Esophagus squamous epithelium (tissue), 5 donors: ENCODE measurements at regions not wholly inside any gene's neighbourhood (a gene's known extent, or its start where the extent isn't known, plus 50 kb on each side); places are given as distances from the start of the nearest gene placed in this dataset.

Experiments
- DNase-seq: peaks from one replicate; lab custom pipeline; 2025; lab: John Stamatoyannopoulos, UW
- H3K27ac ChIP-seq, 4 donors: fragments of 200-600 bp; sonication (generic); one replicate each; pipeline ENCODE4 v1.5.1; 2016 to 2019; ENCODE audit warnings: mild to moderate bottlenecking in 1 of 4
- H3K27me3 ChIP-seq, 4 donors: fragments of 200-600 bp; sonication (generic); 1 replicate in 3 of 4; 2 replicates in 1 of 4; pipeline versions ENCODE4 v1.5.1 to v1.6.0; 2017 to 2021; ENCODE audit warnings: antibody characterized with exemption in 1 of 4
- H3K36me3 ChIP-seq, 3 donors: fragments of 200-600 bp; sonication (generic); one replicate each; pipeline ENCODE4 v1.5.1; 2016 to 2019
- H3K4me1 ChIP-seq, 3 donors: fragments of 200-600 bp; sonication (generic); one replicate each; pipeline ENCODE4 v1.5.1; 2017 to 2019
- H3K4me3 ChIP-seq, 4 donors: fragments of 200-600 bp; sonication (generic); 1 replicate in 3 of 4; 2 replicates in 1 of 4; pipeline ENCODE4 v1.5.1; 2016 to 2019; ENCODE audit warnings: mild to moderate bottlenecking in 2 of 4, moderate library complexity in 1 of 4
- H3K9me3 ChIP-seq, 3 donors: fragments of 200-600 bp; sonication (generic); one replicate each; pipeline ENCODE4 v1.5.1; 2016 to 2019
- POLR2A ChIP-seq, 4 donors: fragments of 450-650 bp; IDR thresholded peaks; one replicate each; pipeline ENCODE4 v1.6.1; 2017; ENCODE audit warnings: antibody characterized with exemption in 4 of 4, mild to moderate bottlenecking in 4 of 4, moderate library complexity in 3 of 4
- WGBS, 2 donors: methylation state at CpG; one replicate each; pipeline ENCODE4 v1.1.5; 2018; 5-methylcytosine and 5-hydroxymethylcytosine counted together
- intact Hi-C: fragments of 100-400 bp; cut with DNase I; formaldehyde crosslinking; loops from one replicate; pipeline ENCODE4 v1.15.0; 2022
- TF ChIP-seq, protein P1 (sequence below), 6 experiments: fragments of 450-650 bp in 4 of 6; fragments of 200-600 bp in 2 of 6; sonication (generic) in 2 of 6; IDR thresholded peaks; one replicate each; pipeline ENCODE4 v1.5.1; 2016 to 2019; ENCODE audit warnings: antibody characterized with exemption in 6 of 6, mild to moderate bottlenecking in 4 of 6, moderate library complexity in 4 of 6
- donor health status: DM: yes; HTN: yes; CAD: no.

- H3K36me3 ChIP-seq, result no peaks in the 10 kb centered on the region
- no peak for TF ChIP-seq POLR2A (IDR thresholded peaks at IDR 0.05)
- TF ChIP-seq, protein P1, sequence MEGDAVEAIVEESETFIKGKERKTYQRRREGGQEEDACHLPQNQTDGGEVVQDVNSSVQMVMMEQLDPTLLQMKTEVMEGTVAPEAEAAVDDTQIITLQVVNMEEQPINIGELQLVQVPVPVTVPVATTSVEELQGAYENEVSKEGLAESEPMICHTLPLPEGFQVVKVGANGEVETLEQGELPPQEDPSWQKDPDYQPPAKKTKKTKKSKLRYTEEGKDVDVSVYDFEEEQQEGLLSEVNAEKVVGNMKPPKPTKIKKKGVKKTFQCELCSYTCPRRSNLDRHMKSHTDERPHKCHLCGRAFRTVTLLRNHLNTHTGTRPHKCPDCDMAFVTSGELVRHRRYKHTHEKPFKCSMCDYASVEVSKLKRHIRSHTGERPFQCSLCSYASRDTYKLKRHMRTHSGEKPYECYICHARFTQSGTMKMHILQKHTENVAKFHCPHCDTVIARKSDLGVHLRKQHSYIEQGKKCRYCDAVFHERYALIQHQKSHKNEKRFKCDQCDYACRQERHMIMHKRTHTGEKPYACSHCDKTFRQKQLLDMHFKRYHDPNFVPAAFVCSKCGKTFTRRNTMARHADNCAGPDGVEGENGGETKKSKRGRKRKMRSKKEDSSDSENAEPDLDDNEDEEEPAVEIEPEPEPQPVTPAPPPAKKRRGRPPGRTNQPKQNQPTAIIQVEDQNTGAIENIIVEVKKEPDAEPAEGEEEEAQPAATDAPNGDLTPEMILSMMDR (IDR thresholded peaks at IDR 0.05), result no peak
- intact Hi-C loops, result no loop called here
- no peaks in the 10 kb centered on the region for H3K4me1 ChIP-seq
- no peak overlapping the region for H3K4me3 ChIP-seq
- no peak overlapping the region for H3K27ac ChIP-seq
- H3K27me3 ChIP-seq, result no peaks in the 10 kb centered on the region
- peaks cover 0 to 10% (median 0%) of the 10 kb centered on the region in 3 donors for H3K9me3 ChIP-seq
- DNase-seq, result no peak
- 68 to 82% methylated on average over 1 of the region's 1 CpG for WGBS, 2 donors
These were observed 1406.1 kb downstream of the LRFN5 start for GRCh38 chr14:43012817-43013216.

GRCh38 chr14:43005807-43006206 lies 1399.1 kb downstream of the LRFN5 start:
- Histone ChIP-seq H3K9me3 (peaks cover 0 to 42% (median 12%) of the 10 kb centered on the region in 3 donors), H3K4me3 (no peak overlapping the region), H3K36me3 (no peaks in the 10 kb centered on the region), H3K4me1 (no peaks in the 10 kb centered on the region), H3K27ac (no peak overlapping the region), H3K27me3 (no peaks in the 10 kb centered on the region)
- no peak for TF ChIP-seq POLR2A (IDR thresholded peaks at IDR 0.05)
- TF ChIP-seq, protein P1 (IDR thresholded peaks at IDR 0.05), result no peak
- WGBS, 2 donors, result 16 to 31% methylated on average over 1 of the region's 1 CpG
- DNase-seq, result no peak
- intact Hi-C loops, result no loop called here

DNA sequence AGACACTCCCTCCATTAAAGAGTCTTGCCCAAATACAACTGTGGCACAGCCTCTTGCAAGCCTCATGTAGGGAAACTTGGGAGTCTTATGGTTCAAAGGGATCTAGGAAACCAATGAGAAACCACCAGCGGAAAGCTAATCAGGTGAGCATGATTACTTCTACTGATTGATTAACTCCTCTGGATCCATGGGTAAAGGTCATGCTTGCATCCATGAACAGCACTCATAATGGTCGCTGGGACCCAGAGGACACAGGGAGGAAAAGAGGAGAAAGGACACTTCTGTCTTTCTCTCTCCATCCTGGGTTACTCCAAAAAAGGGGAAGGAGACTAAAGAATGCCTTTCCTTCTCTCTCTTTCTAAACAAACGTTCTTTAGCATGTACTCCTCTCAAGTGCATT lies 1397.2 kb downstream of the LRFN5 start:
- Histone ChIP-seq H3K4me3 (no peak overlapping the region), H3K27ac (no peak overlapping the region), H3K27me3 (no peaks in the 10 kb centered on the region), H3K36me3 (no peaks in the 10 kb centered on the region), H3K9me3 (peaks cover 0 to 42% (median 12%) of the 10 kb centered on the region in 3 donors), H3K4me1 (no peaks in the 10 kb centered on the region)
- TF ChIP-seq, protein P1 (IDR thresholded peaks at IDR 0.05), result no peak
- no peak for TF ChIP-seq POLR2A (IDR thresholded peaks at IDR 0.05)
- intact Hi-C loops, result no loop called here
- WGBS, 2 donors, result 79 to 81% methylated on average over 3 of the region's 3 CpGs
- no peak for DNase-seq

- H3K9me3 ChIP-seq, result peaks cover 0 to 42% (median 12%) of the 10 kb centered on the region in 3 donors
- 52 to 61% methylated on average over 3 of the region's 3 CpGs for WGBS, 2 donors
These were observed 1395.1 kb downstream of the LRFN5 start for GRCh38 chr14:43001731-43002130.

GRCh38 chr14:42994051-42994736 lies 1387.5 kb downstream of the LRFN5 start:
- Histone ChIP-seq H3K27me3 (no peaks in the 10 kb centered on the region), H3K4me3 (no peak overlapping the region), H3K27ac (no peak overlapping the region), H3K9me3 (no peaks in the 10 kb centered on the region), H3K4me1 (no peaks in the 10 kb centered on the region), H3K36me3 (no peaks in the 10 kb centered on the region)
- intact Hi-C loops, result no loop called here
- 69 to 73% methylated on average over 2 of the region's 2 CpGs for WGBS, 2 donors
- no peak for DNase-seq
- TF ChIP-seq POLR2A (IDR thresholded peaks at IDR 0.05), result no peak

More at GRCh38 chr14:43001731-43002130, 1395.1 kb downstream of the LRFN5 start:
- intact Hi-C loops, result no loop called here
- Histone ChIP-seq H3K36me3 (no peaks in the 10 kb centered on the region), H3K4me1 (no peaks in the 10 kb centered on the region), H3K27me3 (no peaks in the 10 kb centered on the region), H3K27ac (no peak overlapping the region), H3K4me3 (no peak overlapping the region)
- DNase-seq, result no peak
- TF ChIP-seq, protein P1 (IDR thresholded peaks at IDR 0.05), result no peak
- TF ChIP-seq POLR2A (IDR thresholded peaks at IDR 0.05), result no peak
